ENCODE measurements at regions not wholly inside any gene's neighbourhood (a gene's known extent, or its start where the extent isn't known, plus 50 kb on each side); places are given as distances from the start of the nearest gene placed in this dataset.
A peak's percentile ranks its signal among the peaks of the same experiment; 100 is the strongest.
"Not testable (repeated sequence)": the region's sequence is repeated elsewhere in the genome, so short reads cannot be mapped to it uniquely, and the experiment has no call there.

GRCh38 chr1:101483982-101484688 lies 247.3 kb downstream of the S1PR1 start:
- H3K4me1 Mint-ChIP-seq = peaks cover 0 to 2% (median 0%) of the 10 kb centered on the region in 4 donors
- peaks cover 0 to 3% (median 0%) of the 10 kb centered on the region in 9 donors for H3K9me3 Mint-ChIP-seq
- no peak overlapping the region for H3K27ac Mint-ChIP-seq
- POLR2A ChIA-PET = no interaction called here
- no peak overlapping the region for H3K4me3 Mint-ChIP-seq
- no peak for DNase-seq
- no peaks in the 10 kb centered on the region for H3K27me3 Mint-ChIP-seq
- ATAC-seq = no peak
- no peaks in the 10 kb centered on the region for H3K36me3 Mint-ChIP-seq

GRCh38 chr1:101484689-101485338 lies 248.0 kb downstream of the S1PR1 start:
- DNase-seq (no peak), ATAC-seq (no peak)
- Mint-ChIP-seq H3K27ac (no peak overlapping the region), H3K4me3 (no peak overlapping the region), H3K4me1 (peaks cover 0 to 2% (median 0%) of the 10 kb centered on the region in 4 donors), H3K9me3 (peaks cover 0 to 10% (median 6%) of the 10 kb centered on the region in 9 donors), H3K36me3 (peaks cover 0 to 5% (median 4%) of the 10 kb centered on the region in 3 donors), H3K27me3 (peaks cover 0 to 5% (median 0%) of the 10 kb centered on the region in 5 donors)
- POLR2A ChIA-PET = no interaction called here

GRCh38 chr1:101485712-101486111 lies 248.9 kb downstream of the S1PR1 start:
- H3K27ac Mint-ChIP-seq = no peak overlapping the region
- H3K4me3 Mint-ChIP-seq = no peak overlapping the region
- POLR2A ChIA-PET = no interaction called here
- DNase-seq = no peak
- peaks cover 0 to 19% (median 11%) of the 10 kb centered on the region in 9 donors for H3K9me3 Mint-ChIP-seq
- H3K27me3 Mint-ChIP-seq = peaks cover 0 to 5% (median 0%) of the 10 kb centered on the region in 5 donors
- H3K4me1 Mint-ChIP-seq = peaks cover 0 to 2% (median 0%) of the 10 kb centered on the region in 4 donors
- ATAC-seq = no peak
- H3K36me3 Mint-ChIP-seq = peaks cover 0 to 9% (median 9%) of the 10 kb centered on the region in 3 donors

GRCh38 chr1:101492144-101492543 lies 255.3 kb downstream of the S1PR1 start:
- DNase-seq, H3K4me3 Mint-ChIP-seq, ATAC-seq, H3K27ac Mint-ChIP-seq, H3K4me1 Mint-ChIP-seq, POLR2A ChIA-PET, H3K27me3 Mint-ChIP-seq: not testable (repeated sequence)
- H3K9me3 Mint-ChIP-seq = peaks cover 0 to 20% (median 13%) of the 10 kb centered on the region in 9 donors
- H3K36me3 Mint-ChIP-seq = peaks cover 0 to 10% (median 9%) of the 10 kb centered on the region in 3 donors

GRCh38 chr1:101493920-101494319 lies 257.1 kb downstream of the S1PR1 start:
- H3K9me3 Mint-ChIP-seq = peaks cover 0 to 19% (median 13%) of the 10 kb centered on the region in 9 donors
- H3K36me3 Mint-ChIP-seq = peaks cover 0 to 10% (median 9%) of the 10 kb centered on the region in 3 donors
- H3K27me3 Mint-ChIP-seq, H3K27ac Mint-ChIP-seq, DNase-seq, ATAC-seq, H3K4me3 Mint-ChIP-seq, POLR2A ChIA-PET, H3K4me1 Mint-ChIP-seq: not testable (repeated sequence)

- DNase-seq (no peak), ATAC-seq (no peak)
- peaks cover 0 to 4% (median 0%) of the 10 kb centered on the region in 9 donors for H3K9me3 Mint-ChIP-seq
- no peaks in the 10 kb centered on the region for H3K4me1 Mint-ChIP-seq
- H3K27ac Mint-ChIP-seq = no peak overlapping the region
- peaks cover 0 to 1% (median 0%) of the 10 kb centered on the region in 3 donors for H3K36me3 Mint-ChIP-seq
- H3K4me3 Mint-ChIP-seq = no peak overlapping the region
- H3K27me3 Mint-ChIP-seq = peaks cover 0 to 5% (median 3%) of the 10 kb centered on the region in 5 donors
- POLR2A ChIA-PET = no interaction called here
These were observed 259.3 kb downstream of the S1PR1 start for GRCh38 chr1:101496109-101496508.

GRCh38 chr1:101497881-101498559 lies 261.2 kb downstream of the S1PR1 start:
- H3K9me3 Mint-ChIP-seq = no peaks in the 10 kb centered on the region
- H3K4me1 Mint-ChIP-seq = no peaks in the 10 kb centered on the region
- ATAC-seq (no peak), DNase-seq (no peak)
- POLR2A ChIA-PET = no interaction called here
- H3K27me3 Mint-ChIP-seq = peaks cover 0 to 4% (median 3%) of the 10 kb centered on the region in 5 donors
- H3K36me3 Mint-ChIP-seq = no peaks in the 10 kb centered on the region
- peak overlapping the region in 1 of 10 donors; percentile 10 for H3K27ac Mint-ChIP-seq
- H3K4me3 Mint-ChIP-seq = no peak overlapping the region

GRCh38 chr1:101504106-101504505 lies 267.3 kb downstream of the S1PR1 start:
- H3K27me3 Mint-ChIP-seq, H3K9me3 Mint-ChIP-seq, DNase-seq, H3K36me3 Mint-ChIP-seq, H3K4me3 Mint-ChIP-seq, POLR2A ChIA-PET, H3K4me1 Mint-ChIP-seq, ATAC-seq: not testable (repeated sequence)
- H3K27ac Mint-ChIP-seq = peak overlapping the region in 1 of 10 donors; percentile 22

- H3K4me3 Mint-ChIP-seq, POLR2A ChIA-PET: not testable (repeated sequence)
These were observed 268.4 kb downstream of the S1PR1 start for GRCh38 chr1:101505240-101505639.

GRCh38 chr1:101506541-101507164 lies 269.8 kb downstream of the S1PR1 start:
- peak in 7 of 10 donors; percentile 19 to 51 (median 29) for DNase-seq
- H3K27ac Mint-ChIP-seq = no peak overlapping the region

More at GRCh38 chr1:101505240-101505639, 268.4 kb downstream of the S1PR1 start:
- not testable (repeated sequence) for H3K27ac Mint-ChIP-seq, H3K9me3 Mint-ChIP-seq, H3K36me3 Mint-ChIP-seq, ATAC-seq, DNase-seq, H3K4me1 Mint-ChIP-seq, H3K27me3 Mint-ChIP-seq

GRCh38 chr1:101507547-101507971 lies 270.7 kb downstream of the S1PR1 start:
- DNase-seq (no peak), ATAC-seq (no peak)
- POLR2A ChIA-PET = no interaction called here
- no peaks in the 10 kb centered on the region for H3K9me3 Mint-ChIP-seq
- H3K27ac Mint-ChIP-seq = no peak overlapping the region
- H3K4me1 Mint-ChIP-seq = no peaks in the 10 kb centered on the region
- no peaks in the 10 kb centered on the region for H3K36me3 Mint-ChIP-seq
- H3K27me3 Mint-ChIP-seq = peaks cover 0 to 1% (median 0%) of the 10 kb centered on the region in 5 donors
- no peak overlapping the region for H3K4me3 Mint-ChIP-seq

More at GRCh38 chr1:101506541-101507164, 269.8 kb downstream of the S1PR1 start:
- peak; percentile 46 to 58 for ATAC-seq
- H3K4me1 Mint-ChIP-seq = no peaks in the 10 kb centered on the region
- H3K9me3 Mint-ChIP-seq = no peaks in the 10 kb centered on the region
- no peak overlapping the region for H3K4me3 Mint-ChIP-seq
- no peaks in the 10 kb centered on the region for H3K36me3 Mint-ChIP-seq
- POLR2A ChIA-PET = no interaction called here
- no peaks in the 10 kb centered on the region for H3K27me3 Mint-ChIP-seq

GRCh38 chr1:101508913-101509312 lies 272.1 kb downstream of the S1PR1 start:
- POLR2A ChIA-PET = no interaction called here
- no peaks in the 10 kb centered on the region for H3K4me1 Mint-ChIP-seq

More at GRCh38 chr1:101508913-101509312, 272.1 kb downstream of the S1PR1 start:
- Mint-ChIP-seq H3K27ac (no peak overlapping the region), H3K4me3 (no peak overlapping the region), H3K9me3 (no peaks in the 10 kb centered on the region), H3K27me3 (peaks cover 0 to 3% (median 0%) of the 10 kb centered on the region in 5 donors), H3K36me3 (no peaks in the 10 kb centered on the region)
- ATAC-seq = no peak
- no peak for DNase-seq

Measured in naive thymus-derived CD8-positive, alpha-beta T cell (primary cell).